HEK293T (cell line): ENCODE measurements at regions not wholly inside any gene's neighbourhood (a gene's known extent, or its start where the extent isn't known, plus 50 kb on each side); places are given as distances from the start of the nearest gene placed in this dataset.

Experiments used
- ARNT ChIP-seq: fragments of 450-650 bp; IDR thresholded peaks from 2 replicates; pipeline ENCODE4 v1.6.1; 2017; ENCODE audit warnings: mild to moderate bottlenecking
- FOXA1 ChIP-seq: fragments of 450-650 bp; IDR thresholded peaks from 2 replicates; pipeline ENCODE4 v1.6.1; 2016; ENCODE audit warnings: mild to moderate bottlenecking
- FOXK2 ChIP-seq: fragments of 450-650 bp; IDR thresholded peaks from 2 replicates; pipeline ENCODE4 v1.6.1; 2016; ENCODE audit warnings: mild to moderate bottlenecking
- HDGF ChIP-seq: fragments of 450-650 bp; IDR thresholded peaks from 2 replicates; pipeline ENCODE4 v1.6.1; 2017; ENCODE audit warnings: antibody characterized with exemption, borderline replicate concordance
- LEF1 ChIP-seq: fragments of 450-650 bp; IDR thresholded peaks from 2 replicates; pipeline ENCODE4 v1.6.1; 2017; ENCODE audit warnings: mild to moderate bottlenecking, borderline replicate concordance
- TARDBP ChIP-seq: fragments of 450-650 bp; IDR thresholded peaks from 2 replicates; pipeline ENCODE4 v1.6.1; 2016

DNA sequence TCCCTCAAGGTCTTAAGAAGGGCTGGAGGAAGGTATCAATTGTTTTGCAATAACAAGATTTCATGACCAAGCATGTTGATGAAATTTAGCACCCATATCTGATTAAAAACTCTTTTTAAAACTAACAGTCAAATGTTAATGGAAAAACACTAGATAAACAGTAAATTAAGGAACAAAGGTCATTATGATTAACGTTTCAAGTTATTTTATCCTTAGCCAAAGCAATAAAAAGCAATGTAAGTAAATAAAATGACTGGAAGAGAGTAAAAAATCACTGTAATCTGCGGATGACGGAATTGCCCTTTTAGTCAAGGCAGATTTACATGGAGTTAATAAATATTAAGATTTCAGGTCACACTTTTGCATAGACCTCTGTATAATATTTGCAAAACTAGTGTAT, 179.5 kb upstream of the KLF6 start:
- TF ChIP-seq HDGF, result no peak
- no peak for TF ChIP-seq FOXK2
- no peak for TF ChIP-seq LEF1
- no peak for TF ChIP-seq TARDBP
- no peak for TF ChIP-seq ARNT
- TF ChIP-seq FOXA1, result no peak
